ENCODE measurements at regions not wholly inside any gene's neighbourhood (a gene's known extent, or its start where the extent isn't known, plus 50 kb on each side); places are given as distances from the start of the nearest gene placed in this dataset.

- DNase-seq, result no peak
Measured at GRCh38 chr1:208599063-208599462, 354.9 kb upstream of the PLXNA2 start.

GRCh38 chr1:208600456-208601190, 356.4 kb upstream of the PLXNA2 start:
- no peak for DNase-seq

GRCh38 chr1:208601561-208601960, 357.4 kb upstream of the PLXNA2 start:
- DNase-seq, result no peak

GRCh38 chr1:208603721-208604120, 359.5 kb upstream of the PLXNA2 start:
- DNase-seq, result no peak

- no peak for DNase-seq
Measured at GRCh38 chr1:208604295-208604694, 360.1 kb upstream of the PLXNA2 start.

GRCh38 chr1:208606959-208607358, 362.8 kb upstream of the PLXNA2 start:
- no peak for DNase-seq

GRCh38 chr1:208607616-208608015, 363.4 kb upstream of the PLXNA2 start:
- DNase-seq, result no peak

GRCh38 chr1:208614610-208615009, 370.4 kb upstream of the PLXNA2 start:
- no peak for DNase-seq

GRCh38 chr1:208615371-208615770, 371.2 kb upstream of the PLXNA2 start:
- no peak for DNase-seq

- DNase-seq, result no peak
Measured at GRCh38 chr1:208616776-208617175, 372.6 kb upstream of the PLXNA2 start.

GRCh38 chr1:208628022-208628914, 384.1 kb upstream of the PLXNA2 start:
- no peak for DNase-seq

GRCh38 chr1:208631092-208631491, 386.9 kb upstream of the PLXNA2 start:
- no peak for DNase-seq

- DNase-seq, result no peak
Measured at GRCh38 chr1:208631506-208631905, 387.3 kb upstream of the PLXNA2 start.

GRCh38 chr1:208634346-208635140, 390.4 kb upstream of the PLXNA2 start:
- DNase-seq, result no peak

- no peak for DNase-seq
Measured at GRCh38 chr1:208637181-208637580, 393.0 kb upstream of the PLXNA2 start.

GRCh38 chr1:208639382-208639781, 395.2 kb upstream of the PLXNA2 start:
- no peak for DNase-seq

- no peak for DNase-seq
Measured at GRCh38 chr1:208640295-208640694, 396.1 kb upstream of the PLXNA2 start.

- DNase-seq, result no peak
Measured at GRCh38 chr1:208641579-208642280, 397.5 kb upstream of the PLXNA2 start.

- no peak for DNase-seq
Measured at GRCh38 chr1:208643005-208643597, 398.9 kb upstream of the PLXNA2 start.

GRCh38 chr1:208644401-208645160, 400.4 kb upstream of the PLXNA2 start:
- DNase-seq, result no peak

- no peak for DNase-seq
Measured at GRCh38 chr1:208646431-208646830, 402.2 kb upstream of the PLXNA2 start.
